ENCODE measurements at regions not wholly inside any gene's neighbourhood (a gene's known extent, or its start where the extent isn't known, plus 50 kb on each side); places are given as distances from the start of the nearest gene placed in this dataset.

GRCh38 chr6:22736740-22737139 is 167.4 kb downstream of the HDGFL1 start:
- TF ChIP-seq POLR2AphosphoS5 (IDR thresholded peaks at IDR 0.05) = no peak
- no peak for TF ChIP-seq CTCF (IDR thresholded peaks at IDR 0.05; ENCODE audit: poor library complexity, severe bottlenecking)
- TF ChIP-seq EP300 (conservative IDR thresholded peaks at IDR 0.05; ENCODE audit: poor library complexity, severe bottlenecking) = no peak
- TF ChIP-seq TAF1 (IDR thresholded peaks at IDR 0.05; ENCODE audit: low read depth) = no peak
- no peak for TF ChIP-seq MXI1 (conservative IDR thresholded peaks at IDR 0.05; ENCODE audit: poor library complexity, severe bottlenecking)
- TF ChIP-seq EZH2 (IDR thresholded peaks at IDR 0.05; ENCODE audit: borderline replicate concordance, insufficient read depth, low read length, poor library complexity, severe bottlenecking) = no peak
- TF ChIP-seq REST (IDR thresholded peaks at IDR 0.05; ENCODE audit: borderline replicate concordance) = no peak
- no peak for TF ChIP-seq RAD21 (conservative IDR thresholded peaks at IDR 0.05)

Data from neural cell (in vitro differentiated cells).